Astrocyte (in vitro differentiated cells and primary cell): ENCODE measurements at regions not wholly inside any gene's neighbourhood (a gene's known extent, or its start where the extent isn't known, plus 50 kb on each side); places are given as distances from the start of the nearest gene placed in this dataset.

Source experiments
- CTCF ChIP-seq: IDR thresholded peaks from 2 replicates; pipeline ENCODE4 v1.5.1; 2011; ENCODE audit warnings: low read depth, mild to moderate bottlenecking, inconsistent platforms, low read length, moderate library complexity; ENCODE audit not compliant: insufficient read depth
- EZH2 ChIP-seq: IDR thresholded peaks from 2 replicates; pipeline ENCODE4 v1.6.1; 2012; ENCODE audit warnings: mild to moderate bottlenecking, low read length, inconsistent platforms; ENCODE audit not compliant: insufficient read depth

GRCh38 chr6:18598551-18599264 is 211.6 kb downstream of the RNF144B start:
- TF ChIP-seq CTCF: no peak
- no peak for TF ChIP-seq EZH2
